Mammary epithelial cell (primary cell): ENCODE measurements at regions not wholly inside any gene's neighbourhood (a gene's known extent, or its start where the extent isn't known, plus 50 kb on each side); places are given as distances from the start of the nearest gene placed in this dataset.

Source experiments
- EZH2 ChIP-seq: IDR thresholded peaks from 2 replicates; pipeline ENCODE4 v1.6.1; 2012; ENCODE audit warnings: low read length, inconsistent platforms, borderline replicate concordance
- TF ChIP-seq, protein P1 (sequence below), 2 donors: IDR thresholded peaks in 1 of 2; conservative IDR thresholded peaks in 1 of 2; 2 replicates each; pipeline ENCODE4 v1.5.1; 2011 to 2012; ENCODE audit warnings: inconsistent platforms in 2 of 2, low read length in 2 of 2, mild to moderate bottlenecking in 2 of 2, control low read depth in 1 of 2, low read depth in 1 of 2; ENCODE audit not compliant: insufficient read depth in 1 of 2; ENCODE audit errors: extremely low read depth in 1 of 2

DNA sequence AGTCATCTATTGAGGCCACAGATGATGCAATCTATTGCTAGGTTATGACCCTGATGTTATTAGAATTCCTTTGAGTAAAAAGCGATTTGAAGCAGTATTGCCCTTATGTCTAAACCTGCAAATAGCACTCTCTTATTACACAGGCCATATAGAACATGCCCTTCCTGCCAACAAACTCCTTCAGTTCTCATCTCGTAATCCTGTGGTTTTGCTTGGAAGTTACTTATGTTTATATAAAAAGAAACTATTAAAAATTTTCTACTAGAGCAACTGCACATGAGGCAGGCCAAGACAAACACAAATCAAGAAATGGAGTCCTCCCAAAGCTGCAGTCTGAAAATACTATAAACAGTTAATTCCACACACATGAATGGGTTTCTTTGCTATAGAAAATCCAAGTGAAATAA, 1200.2 kb downstream of the LRFN5 start:
- no peak for TF ChIP-seq EZH2
- TF ChIP-seq, protein P1, sequence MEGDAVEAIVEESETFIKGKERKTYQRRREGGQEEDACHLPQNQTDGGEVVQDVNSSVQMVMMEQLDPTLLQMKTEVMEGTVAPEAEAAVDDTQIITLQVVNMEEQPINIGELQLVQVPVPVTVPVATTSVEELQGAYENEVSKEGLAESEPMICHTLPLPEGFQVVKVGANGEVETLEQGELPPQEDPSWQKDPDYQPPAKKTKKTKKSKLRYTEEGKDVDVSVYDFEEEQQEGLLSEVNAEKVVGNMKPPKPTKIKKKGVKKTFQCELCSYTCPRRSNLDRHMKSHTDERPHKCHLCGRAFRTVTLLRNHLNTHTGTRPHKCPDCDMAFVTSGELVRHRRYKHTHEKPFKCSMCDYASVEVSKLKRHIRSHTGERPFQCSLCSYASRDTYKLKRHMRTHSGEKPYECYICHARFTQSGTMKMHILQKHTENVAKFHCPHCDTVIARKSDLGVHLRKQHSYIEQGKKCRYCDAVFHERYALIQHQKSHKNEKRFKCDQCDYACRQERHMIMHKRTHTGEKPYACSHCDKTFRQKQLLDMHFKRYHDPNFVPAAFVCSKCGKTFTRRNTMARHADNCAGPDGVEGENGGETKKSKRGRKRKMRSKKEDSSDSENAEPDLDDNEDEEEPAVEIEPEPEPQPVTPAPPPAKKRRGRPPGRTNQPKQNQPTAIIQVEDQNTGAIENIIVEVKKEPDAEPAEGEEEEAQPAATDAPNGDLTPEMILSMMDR (conservative IDR thresholded peaks at IDR 0.05 in 1 of 2, IDR thresholded peaks at IDR 0.05 in 1 of 2; ENCODE audit: extremely low read depth in 1 of 2, insufficient read depth in 1 of 2, low read depth in 1 of 2, low read length in 2 of 2): no peak
